Trophoblast cell (in vitro differentiated cells and primary cell): ENCODE measurements at regions not wholly inside any gene's neighbourhood (a gene's known extent, or its start where the extent isn't known, plus 50 kb on each side); places are given as distances from the start of the nearest gene placed in this dataset.

Experiments
- DNase-seq, 2 donors: peaks; one replicate each; pipeline ENCODE4 v3.0.0-alpha.2; 2016
- H2AFZ ChIP-seq: 2 replicates; pipeline ENCODE4 v1.6.1; 2013; ENCODE audit warnings: low read length, moderate library complexity, mild to moderate bottlenecking; ENCODE audit not compliant: insufficient read depth, poor library complexity
- H2AK5ac ChIP-seq: 2 replicates; pipeline ENCODE4 v1.6.1; 2013; ENCODE audit warnings: mild to moderate bottlenecking, low read length
- H2BK120ac ChIP-seq: 2 replicates; pipeline ENCODE4 v1.6.1; 2013; ENCODE audit warnings: low read length, mild to moderate bottlenecking, moderate library complexity; ENCODE audit not compliant: insufficient read depth, poor library complexity
- H2BK12ac ChIP-seq: 2 replicates; pipeline ENCODE4 v1.6.1; 2013; ENCODE audit warnings: mild to moderate bottlenecking, low read length, moderate library complexity
- H2BK5ac ChIP-seq: 2 replicates; pipeline ENCODE4 v1.6.1; 2013; ENCODE audit warnings: low read length, low read depth, moderate library complexity, mild to moderate bottlenecking; ENCODE audit not compliant: poor library complexity
- H3K14ac ChIP-seq: 2 replicates; pipeline ENCODE4 v1.6.1; 2013; ENCODE audit warnings: mild to moderate bottlenecking, low read length
- H3K18ac ChIP-seq: 2 replicates; pipeline ENCODE4 v1.6.1; 2013; ENCODE audit warnings: mild to moderate bottlenecking, low read length
- H3K23ac ChIP-seq: 2 replicates; pipeline ENCODE4 v1.6.1; 2013; ENCODE audit warnings: low read length
- H3K27ac ChIP-seq: 2 replicates; pipeline ENCODE4 v1.5.1; 2013; ENCODE audit warnings: low read depth, mild to moderate bottlenecking, inconsistent platforms, low read length, moderate library complexity
- H3K27me3 ChIP-seq: 2 replicates; pipeline ENCODE4 v1.6.1; 2013; ENCODE audit warnings: inconsistent platforms, mild to moderate bottlenecking, low read length, moderate library complexity; ENCODE audit not compliant: insufficient read depth
- H3K36me3 ChIP-seq, 2 experiments: 1 replicate in 1 of 2; 2 replicates in 1 of 2; pipeline ENCODE4 v1.6.1; 2013; ENCODE audit warnings: low read length in 2 of 2, mild to moderate bottlenecking in 2 of 2, moderate library complexity in 1 of 2; ENCODE audit not compliant: insufficient read depth in 2 of 2, control insufficient read depth in 1 of 2
- H3K4ac ChIP-seq: 2 replicates; pipeline ENCODE4 v1.6.1; 2013; ENCODE audit warnings: low read depth, mild to moderate bottlenecking, low read length, moderate library complexity
- H3K4me1 ChIP-seq, 2 experiments: 1 replicate in 1 of 2; 2 replicates in 1 of 2; pipeline ENCODE4 v1.6.1; 2013; ENCODE audit warnings: low read length in 2 of 2, mild to moderate bottlenecking in 2 of 2, moderate library complexity in 1 of 2; ENCODE audit not compliant: insufficient read depth in 2 of 2, control insufficient read depth in 1 of 2
- H3K4me2 ChIP-seq: 2 replicates; pipeline ENCODE4 v1.6.1; 2013; ENCODE audit warnings: inconsistent platforms, mild to moderate bottlenecking, low read length, moderate library complexity
- H3K4me3 ChIP-seq: 2 replicates; pipeline ENCODE4 v1.5.1; 2013; ENCODE audit warnings: mild to moderate bottlenecking, low read depth, low read length, inconsistent platforms
- H3K79me1 ChIP-seq: one replicate; pipeline ENCODE4 v1.6.1; 2013; ENCODE audit warnings: low read length
- H3K79me2 ChIP-seq: 2 replicates; pipeline ENCODE4 v1.6.1; 2013; ENCODE audit warnings: low read length, mild to moderate bottlenecking; ENCODE audit not compliant: control insufficient read depth, insufficient read depth, poor library complexity
- H3K9ac ChIP-seq: 2 replicates; pipeline ENCODE4 v1.6.1; 2013; ENCODE audit warnings: mild to moderate bottlenecking, low read length
- H3K9me3 ChIP-seq: 2 replicates; pipeline ENCODE4 v1.6.1; 2013; ENCODE audit warnings: low read depth, mild to moderate bottlenecking, control low read depth, inconsistent platforms, low read length; ENCODE audit not compliant: insufficient read depth
- H4K12ac ChIP-seq: 2 replicates; pipeline ENCODE4 v1.6.1; 2013; ENCODE audit warnings: low read depth, mild to moderate bottlenecking, low read length, moderate library complexity
- H4K8ac ChIP-seq: 2 replicates; pipeline ENCODE4 v1.6.1; 2013; ENCODE audit warnings: low read depth, mild to moderate bottlenecking, low read length, moderate library complexity
- H4K91ac ChIP-seq: one replicate; pipeline ENCODE4 v1.6.1; 2013; ENCODE audit warnings: low read depth, mild to moderate bottlenecking, low read length, moderate library complexity
- WGBS: extraction: QIAGEN DNeasy Blood & Tissue Kit; methylation state at CpG from one replicate; pipeline ENCODE4 v1.1.7; 2013; ENCODE audit warnings: missing lambda C conversion rate; ENCODE audit not compliant: insufficient read length, insufficient coverage; ENCODE audit errors: extremely low coverage; 5-methylcytosine and 5-hydroxymethylcytosine counted together

DNA sequence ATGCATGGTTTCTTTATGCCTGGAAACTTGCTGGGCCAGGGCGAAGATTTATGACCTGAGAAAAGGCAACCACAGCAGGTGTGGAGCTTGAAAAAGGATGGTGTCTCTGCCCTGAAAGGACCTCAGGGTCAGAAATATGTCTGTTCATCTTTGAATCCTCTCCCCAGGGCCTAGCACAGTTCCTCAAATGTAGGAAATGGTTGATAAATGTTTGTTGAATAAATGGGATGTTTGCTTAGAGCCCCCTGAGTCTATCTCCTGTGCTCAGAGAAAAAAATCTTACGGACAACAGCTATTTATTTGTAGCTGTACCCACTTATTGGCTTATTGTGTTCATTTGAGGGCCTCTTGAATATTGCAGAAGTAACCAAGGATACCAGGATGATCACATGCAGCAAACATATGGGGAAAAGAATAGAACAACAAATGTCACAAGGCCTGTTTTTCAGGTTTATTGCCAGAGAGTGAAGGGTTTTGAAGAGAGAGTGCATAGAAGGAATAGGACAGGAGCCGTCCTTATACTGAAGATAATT is 114.5 kb downstream of the KLF5 start:
- Histone ChIP-seq H2BK12ac (peak overlapping the region; percentile 74), H2AK5ac (no peak overlapping the region)

DNA sequence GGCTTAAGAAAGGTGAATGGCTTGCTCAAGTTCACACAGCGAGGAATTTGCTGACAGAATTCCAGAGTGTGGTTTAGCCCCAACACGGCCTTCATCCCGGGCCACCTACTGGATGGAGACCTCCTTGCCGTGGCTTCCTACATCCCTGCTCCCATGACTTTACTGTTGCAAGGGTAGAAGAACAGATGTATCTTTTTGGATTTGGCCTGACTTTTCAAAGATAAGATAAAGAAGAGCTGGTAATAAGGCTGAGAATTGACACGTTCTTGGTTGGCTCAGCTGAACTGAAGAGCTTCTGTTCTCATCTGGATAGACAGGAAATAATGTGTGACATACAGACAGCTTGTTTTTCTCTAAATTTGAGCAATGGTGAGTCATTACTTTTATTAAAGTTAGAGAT is 113.1 kb downstream of the KLF5 start:
- H2AFZ ChIP-seq, result no peak overlapping the region
- no peak overlapping the region for H3K27ac ChIP-seq
- H3K4me2 ChIP-seq, result no peak overlapping the region
- H3K79me1 ChIP-seq, result peaks cover 4% of the 10 kb centered on the region
- H3K4me3 ChIP-seq, result no peak overlapping the region
- no peak overlapping the region for H2BK5ac ChIP-seq
- no peak overlapping the region for H4K12ac ChIP-seq
- H3K4ac ChIP-seq, result no peak overlapping the region
- H3K9ac ChIP-seq, result no peak overlapping the region
- H3K23ac ChIP-seq, result no peak overlapping the region
- no peaks in the 10 kb centered on the region for H3K27me3 ChIP-seq
- H3K36me3 ChIP-seq, result no peaks in the 10 kb centered on the region
- H2AK5ac ChIP-seq, result no peak overlapping the region
- H4K91ac ChIP-seq, result no peak overlapping the region
- peaks cover 1% of the 10 kb centered on the region for H3K79me2 ChIP-seq
- H2BK12ac ChIP-seq, result no peak overlapping the region
- H3K9me3 ChIP-seq, result no peaks in the 10 kb centered on the region
- DNase-seq, result peak in 1 of 2 donors; percentile 60
- H3K18ac ChIP-seq, result no peak overlapping the region
- peaks cover 9 to 22% of the 10 kb centered on the region in 2 experiments for H3K4me1 ChIP-seq
- no peak overlapping the region for H2BK120ac ChIP-seq
- H3K14ac ChIP-seq, result no peak overlapping the region
- no CpG with 5 or more reads among the region's 5 CpGs for WGBS
- H4K8ac ChIP-seq, result no peak overlapping the region

More for the DNA sequence above, 114.5 kb downstream of the KLF5 start:
- Histone ChIP-seq H3K4me3 (no peak overlapping the region), H2BK5ac (no peak overlapping the region), H4K8ac (no peak overlapping the region), H4K12ac (no peak overlapping the region), H3K9ac (no peak overlapping the region), H3K27me3 (no peaks in the 10 kb centered on the region), H3K36me3 (no peaks in the 10 kb centered on the region), H3K14ac (peak overlapping the region; percentile 58), H3K18ac (no peak overlapping the region), H3K27ac (no peak overlapping the region), H3K79me2 (peaks cover 1% of the 10 kb centered on the region), H2AFZ (no peak overlapping the region), H3K23ac (no peak overlapping the region), H3K9me3 (no peaks in the 10 kb centered on the region), H2BK120ac (no peak overlapping the region), H4K91ac (no peak overlapping the region), H3K4ac (no peak overlapping the region), H3K4me1 (peaks cover 9 to 20% of the 10 kb centered on the region in 2 experiments), H3K4me2 (no peak overlapping the region), H3K79me1 (peaks cover 4% of the 10 kb centered on the region)
- no CpG with 5 or more reads among the region's 3 CpGs for WGBS
- peak; percentile 43 to 92 for DNase-seq

DNA sequence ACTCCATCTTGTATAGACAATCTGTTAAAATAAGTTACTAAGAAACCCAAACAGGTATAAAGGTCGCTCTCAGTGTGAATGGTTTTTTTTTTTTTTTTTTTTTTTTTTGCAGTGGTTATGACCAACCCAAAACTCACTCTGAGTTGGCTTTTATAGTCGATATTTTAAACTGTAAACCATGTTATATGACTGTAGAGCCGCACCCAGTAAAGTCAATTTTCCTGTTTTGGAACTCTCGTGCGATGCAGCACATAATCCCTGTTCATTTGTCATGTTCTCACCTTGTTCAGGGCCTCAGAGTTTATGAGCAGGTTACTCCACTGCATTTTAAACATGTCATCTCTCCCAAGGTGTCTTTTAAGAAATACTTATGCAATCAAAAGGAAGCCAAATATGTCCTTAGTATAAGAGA is 112.5 kb downstream of the KLF5 start:
- Histone ChIP-seq H3K27ac (no peak overlapping the region), H3K4me3 (no peak overlapping the region), H3K4me1 (peaks cover 12 to 25% of the 10 kb centered on the region in 2 experiments), H3K27me3 (no peaks in the 10 kb centered on the region), H2AFZ (no peak overlapping the region), H3K18ac (no peak overlapping the region), H3K9me3 (no peaks in the 10 kb centered on the region), H2BK12ac (no peak overlapping the region), H3K23ac (no peak overlapping the region), H4K8ac (no peak overlapping the region), H3K79me2 (peaks cover 1% of the 10 kb centered on the region), H3K4ac (no peak overlapping the region), H2BK120ac (no peak overlapping the region), H4K91ac (no peak overlapping the region), H2AK5ac (no peak overlapping the region), H3K79me1 (peaks cover 4% of the 10 kb centered on the region), H2BK5ac (no peak overlapping the region), H3K4me2 (no peak overlapping the region), H3K36me3 (no peaks in the 10 kb centered on the region), H4K12ac (no peak overlapping the region), H3K9ac (no peak overlapping the region), H3K14ac (no peak overlapping the region)
- no CpG with 5 or more reads among the region's 5 CpGs for WGBS
- DNase-seq, result peak; percentile 58 to 84

- Histone ChIP-seq H2AFZ (no peak overlapping the region), H3K79me1 (peaks cover 4% of the 10 kb centered on the region), H4K12ac (no peak overlapping the region), H3K23ac (no peak overlapping the region), H2BK120ac (no peak overlapping the region), H3K4ac (no peak overlapping the region), H3K4me2 (no peak overlapping the region), H3K4me3 (no peak overlapping the region), H4K8ac (no peak overlapping the region), H4K91ac (no peak overlapping the region), H3K9ac (no peak overlapping the region), H3K9me3 (no peaks in the 10 kb centered on the region), H3K79me2 (peaks cover 1% of the 10 kb centered on the region), H2BK12ac (no peak overlapping the region), H2BK5ac (no peak overlapping the region), H3K18ac (no peak overlapping the region), H2AK5ac (no peak overlapping the region), H3K4me1 (peaks cover 14 to 27% of the 10 kb centered on the region in 2 experiments), H3K27me3 (no peaks in the 10 kb centered on the region), H3K36me3 (no peaks in the 10 kb centered on the region), H3K27ac (no peak overlapping the region), H3K14ac (no peak overlapping the region)
- no CpG with 5 or more reads among the region's 2 CpGs for WGBS
- DNase-seq, result no peak
Observed at GRCh38 chr13:73169971-73170370, 111.2 kb downstream of the KLF5 start.
